HepG2 (cell line): ENCODE measurements at regions not wholly inside any gene's neighbourhood (a gene's known extent, or its start where the extent isn't known, plus 50 kb on each side); places are given as distances from the start of the nearest gene placed in this dataset.

ENCODE experiments used
- ATAD3A ChIP-seq: sonication (generic); formaldehyde crosslinking; IDR thresholded peaks from 2 replicates; pipeline ENCODE4 v1.4.0; 2020; ENCODE audit warnings: missing genetic modification reagents
- BORCS8-MEF2B ChIP-seq: sonication (generic); formaldehyde crosslinking; IDR thresholded peaks from 2 replicates; pipeline ENCODE4 v1.8.0; 2022; ENCODE audit warnings: mild to moderate bottlenecking, missing genetic modification reagents
- CBX2 ChIP-seq, 2 experiments: fragments of 200-600 bp in 1 of 2; sonication (generic); formaldehyde crosslinking in 1 of 2; IDR thresholded peaks; 2 replicates each; pipeline versions ENCODE4 v1.7.0 to v1.8.1; 2018 to 2022; ENCODE audit warnings: low read depth in 2 of 2, low read length in 1 of 2, mild to moderate bottlenecking in 1 of 2, missing genetic modification reagents in 1 of 2
- CTCF ChIP-seq: sonication (generic); formaldehyde crosslinking; IDR thresholded peaks from 2 replicates; pipeline ENCODE4 v1.5.0; 2020; ENCODE audit warnings: mild to moderate bottlenecking, missing genetic modification reagents, moderate library complexity
- EZH2 ChIP-seq: conservative IDR thresholded peaks from 2 replicates; pipeline ENCODE4 v1.6.1; 2012; ENCODE audit warnings: mild to moderate bottlenecking, low read depth, low read length, moderate library complexity
- POLR2A ChIP-seq, 2 experiments: IDR thresholded peaks; 2 replicates each; pipeline ENCODE4 v1.6.1; 2011; ENCODE audit warnings: low read depth in 2 of 2, low read length in 2 of 2, mild to moderate bottlenecking in 1 of 2, moderate library complexity in 1 of 2; ENCODE audit not compliant: insufficient read depth in 1 of 2
- RBM39 ChIP-seq: fragments of 200-400 bp; formaldehyde crosslinking; IDR thresholded peaks from one replicate; pipeline ENCODE4 v1.6.1; 2018; ENCODE audit warnings: antibody characterized with exemption, mild to moderate bottlenecking, low read depth, low read length; ENCODE audit not compliant: poor library complexity, severe bottlenecking
- REST ChIP-seq, 2 experiments: IDR thresholded peaks; 2 replicates each; pipeline ENCODE4 v1.6.1; 2011 to 2012; ENCODE audit warnings: low read length in 2 of 2, borderline replicate concordance in 1 of 2, low read depth in 1 of 2, mild to moderate bottlenecking in 1 of 2, moderate library complexity in 1 of 2
- SMC3 ChIP-seq: IDR thresholded peaks from 2 replicates; pipeline ENCODE4 v1.6.1; 2011; ENCODE audit warnings: low read length, improper control_type of control experiment
- STAG1 ChIP-seq: sonication (generic); formaldehyde crosslinking; IDR thresholded peaks from 2 replicates; pipeline ENCODE4 v1.4.0; 2020; ENCODE audit warnings: missing genetic modification reagents
- ZFP91 ChIP-seq: sonication (generic); formaldehyde crosslinking; IDR thresholded peaks from 2 replicates; pipeline ENCODE4 v1.9.0; 2022; ENCODE audit warnings: missing genetic modification reagents, mild to moderate bottlenecking, borderline replicate concordance
- ZNF605 ChIP-seq: sonication (generic); formaldehyde crosslinking; IDR thresholded peaks from 2 replicates; pipeline ENCODE4 v1.8.0; 2022; ENCODE audit warnings: mild to moderate bottlenecking, missing genetic modification reagents

- TF ChIP-seq BORCS8-MEF2B (CRISPR knock-in tag) (no peak), CBX2 (IDR thresholded peaks at IDR 0.05; ENCODE audit: low read depth, low read length) (no peak), CBX2 (CRISPR knock-in tag; IDR thresholded peaks at IDR 0.05; ENCODE audit: low read depth) (no peak), ATAD3A (CRISPR knock-in tag) (no peak), CTCF (CRISPR knock-in tag) (no peak), STAG1 (CRISPR knock-in tag) (no peak), SMC3 (no peak), RBM39 (no peak), REST (IDR thresholded peaks at IDR 0.05; ENCODE audit: borderline replicate concordance in 1 of 2, low read depth in 1 of 2, low read length in 2 of 2) (no peak), ZFP91 (no peak), ZNF605 (CRISPR knock-in tag) (no peak), EZH2 (no peak), POLR2A (IDR thresholded peaks at IDR 0.05; ENCODE audit: insufficient read depth in 1 of 2, low read depth in 2 of 2, low read length in 2 of 2) (no peak)
These were observed 171.4 kb upstream of the TFAP2D start for GRCh38 chr6:50541941-50542340.
